ENCODE measurements at regions not wholly inside any gene's neighbourhood (a gene's known extent, or its start where the extent isn't known, plus 50 kb on each side); places are given as distances from the start of the nearest gene placed in this dataset.

- TF ChIP-seq EZH2phosphoT487 (IDR thresholded peaks at IDR 0.05; ENCODE audit: borderline replicate concordance) (no peak), CTCF (IDR thresholded peaks at IDR 0.05 in 2 of 3, conservative IDR thresholded peaks at IDR 0.05 in 1 of 3; ENCODE audit: borderline replicate concordance in 1 of 3, insufficient read depth in 1 of 3, low read depth in 2 of 3, low read length in 2 of 3) (no peak), POLR2AphosphoS5 (IDR thresholded peaks at IDR 0.05; ENCODE audit: low read depth, low read length) (no peak), YY1 (IDR thresholded peaks at IDR 0.05; ENCODE audit: extremely low read depth, insufficient replicate concordance, low read depth, low read length) (no peak), POLR2A (IDR thresholded peaks at IDR 0.05; ENCODE audit: borderline replicate concordance, extremely low read depth, insufficient read depth, insufficient read length) (no peak), EZH2 (IDR thresholded peaks at IDR 0.05) (no peak), MAX (IDR thresholded peaks at IDR 0.05) (no peak), SP1 (IDR thresholded peaks at IDR 0.05; ENCODE audit: low read depth) (no peak), EGR1 (IDR thresholded peaks at IDR 0.05; ENCODE audit: low read depth) (no peak), ZBTB33 (IDR thresholded peaks at IDR 0.05; ENCODE audit: extremely low read depth, insufficient replicate concordance, low read length) (no peak), SIN3A (IDR thresholded peaks at IDR 0.05; ENCODE audit: low read depth) (no peak)
Observed at GRCh38 chr2:67515056-67515455, 117.9 kb downstream of the ETAA1 start.

Data from HCT116 (cell line).